Esophagus squamous epithelium (tissue), 5 donors: ENCODE measurements at regions not wholly inside any gene's neighbourhood (a gene's known extent, or its start where the extent isn't known, plus 50 kb on each side); places are given as distances from the start of the nearest gene placed in this dataset.

Source experiments
- DNase-seq: peaks from one replicate; lab custom pipeline; 2025; lab: John Stamatoyannopoulos, UW
- H3K27ac ChIP-seq, 4 donors: fragments of 200-600 bp; sonication (generic); one replicate each; pipeline ENCODE4 v1.5.1; 2016 to 2019; ENCODE audit warnings: mild to moderate bottlenecking in 1 of 4
- H3K27me3 ChIP-seq, 4 donors: fragments of 200-600 bp; sonication (generic); 1 replicate in 3 of 4; 2 replicates in 1 of 4; pipeline versions ENCODE4 v1.5.1 to v1.6.0; 2017 to 2021; ENCODE audit warnings: antibody characterized with exemption in 1 of 4
- H3K36me3 ChIP-seq, 3 donors: fragments of 200-600 bp; sonication (generic); one replicate each; pipeline ENCODE4 v1.5.1; 2016 to 2019
- H3K4me1 ChIP-seq, 3 donors: fragments of 200-600 bp; sonication (generic); one replicate each; pipeline ENCODE4 v1.5.1; 2017 to 2019
- H3K4me3 ChIP-seq, 4 donors: fragments of 200-600 bp; sonication (generic); 1 replicate in 3 of 4; 2 replicates in 1 of 4; pipeline ENCODE4 v1.5.1; 2016 to 2019; ENCODE audit warnings: mild to moderate bottlenecking in 2 of 4, moderate library complexity in 1 of 4
- H3K9me3 ChIP-seq, 3 donors: fragments of 200-600 bp; sonication (generic); one replicate each; pipeline ENCODE4 v1.5.1; 2016 to 2019
- CTCF ChIP-seq, 6 experiments: fragments of 450-650 bp in 4 of 6; fragments of 200-600 bp in 2 of 6; sonication (generic) in 2 of 6; IDR thresholded peaks; one replicate each; pipeline ENCODE4 v1.5.1; 2016 to 2019; ENCODE audit warnings: antibody characterized with exemption in 6 of 6, mild to moderate bottlenecking in 4 of 6, moderate library complexity in 4 of 6
- POLR2A ChIP-seq, 4 donors: fragments of 450-650 bp; IDR thresholded peaks; one replicate each; pipeline ENCODE4 v1.6.1; 2017; ENCODE audit warnings: antibody characterized with exemption in 4 of 4, mild to moderate bottlenecking in 4 of 4, moderate library complexity in 3 of 4
- WGBS, 2 donors: methylation state at CpG; one replicate each; pipeline ENCODE4 v1.1.5; 2018; 5-methylcytosine and 5-hydroxymethylcytosine counted together
- intact Hi-C: fragments of 100-400 bp; cut with DNase I; formaldehyde crosslinking; loops from one replicate; pipeline ENCODE4 v1.15.0; 2022
- donor health status: DM: yes; HTN: yes; CAD: no.

- no peak for DNase-seq
- TF ChIP-seq POLR2A (IDR thresholded peaks at IDR 0.05) (no peak), CTCF (IDR thresholded peaks at IDR 0.05) (no peak)
- Histone ChIP-seq H3K36me3 (no peaks in the 10 kb centered on the region), H3K27ac (no peak overlapping the region), H3K27me3 (no peaks in the 10 kb centered on the region), H3K4me3 (no peak overlapping the region), H3K9me3 (no peaks in the 10 kb centered on the region), H3K4me1 (no peaks in the 10 kb centered on the region)
- 93 to 95% methylated on average over 4 of the region's 4 CpGs for WGBS, 2 donors
- intact Hi-C loops, result no loop called here
Observed at GRCh38 chr1:245016700-245017099, 138.1 kb upstream of the KIF26B start.

- DNase-seq, result no peak
- WGBS, 2 donors, result 84 to 87% methylated on average over 3 of the region's 3 CpGs
Observed at GRCh38 chr1:245015031-245015430, 139.8 kb upstream of the KIF26B start.

GRCh38 chr1:245014247-245015029 lies 140.3 kb upstream of the KIF26B start:
- Histone ChIP-seq H3K27ac (no peak overlapping the region), H3K4me3 (no peak overlapping the region), H3K4me1 (no peaks in the 10 kb centered on the region), H3K9me3 (no peaks in the 10 kb centered on the region), H3K27me3 (no peaks in the 10 kb centered on the region), H3K36me3 (no peaks in the 10 kb centered on the region)
- no peak for DNase-seq
- intact Hi-C loops, result no loop called here
- WGBS, 2 donors, result 65 to 86% methylated on average over 3 of the region's 3 CpGs
- TF ChIP-seq CTCF (IDR thresholded peaks at IDR 0.05) (no peak), POLR2A (IDR thresholded peaks at IDR 0.05) (no peak)

More at GRCh38 chr1:245015031-245015430, 139.8 kb upstream of the KIF26B start:
- Histone ChIP-seq H3K27ac (no peak overlapping the region), H3K36me3 (no peaks in the 10 kb centered on the region), H3K9me3 (no peaks in the 10 kb centered on the region), H3K27me3 (no peaks in the 10 kb centered on the region), H3K4me3 (no peak overlapping the region), H3K4me1 (no peaks in the 10 kb centered on the region)
- no peak for TF ChIP-seq CTCF (IDR thresholded peaks at IDR 0.05)
- TF ChIP-seq POLR2A (IDR thresholded peaks at IDR 0.05), result no peak
- intact Hi-C loops, result no loop called here

- H3K36me3 ChIP-seq, result no peaks in the 10 kb centered on the region
- intact Hi-C loops, result no loop called here
- no peak for TF ChIP-seq CTCF (IDR thresholded peaks at IDR 0.05)
- 88 to 97% methylated on average over 3 to 7 of the region's 8 CpGs for WGBS, 2 donors
- DNase-seq, result no peak
- no peak overlapping the region for H3K4me3 ChIP-seq
- no peak overlapping the region for H3K27ac ChIP-seq
- no peaks in the 10 kb centered on the region for H3K27me3 ChIP-seq
- H3K9me3 ChIP-seq, result no peaks in the 10 kb centered on the region
- no peaks in the 10 kb centered on the region for H3K4me1 ChIP-seq
Observed at GRCh38 chr1:245010018-245010614, 144.7 kb upstream of the KIF26B start.

- no peak overlapping the region for H3K4me3 ChIP-seq
- H3K4me1 ChIP-seq, result no peaks in the 10 kb centered on the region
- TF ChIP-seq POLR2A (IDR thresholded peaks at IDR 0.05), result no peak
- TF ChIP-seq CTCF (IDR thresholded peaks at IDR 0.05), result no peak
- intact Hi-C loops, result no loop called here
- H3K27ac ChIP-seq, result no peak overlapping the region
- no peaks in the 10 kb centered on the region for H3K9me3 ChIP-seq
- H3K36me3 ChIP-seq, result no peaks in the 10 kb centered on the region
- DNase-seq, result no peak
- 65 to 74% methylated on average over 5 of the region's 5 CpGs for WGBS, 2 donors
- H3K27me3 ChIP-seq, result no peaks in the 10 kb centered on the region
Observed at GRCh38 chr1:245008761-245009160, 144.4 kb upstream of the HNRNPU start.
